GM23338 (cell line): ENCODE measurements at regions not wholly inside any gene's neighbourhood (a gene's known extent, or its start where the extent isn't known, plus 50 kb on each side); places are given as distances from the start of the nearest gene placed in this dataset.

ENCODE experiments used
- ATAC-seq: fragments of 200-7000 bp; cut with Tn5 transposase; 3 replicates; pipeline ENCODE4 v1.9.1; 2020
- DNase-seq: peaks from one replicate; pipeline ENCODE4 v3.0.0-alpha.2; 2015; ENCODE audit warnings: low spot score
- H2AFZ ChIP-seq: fragments of 200-600 bp; sonication (generic); 2 replicates; pipeline ENCODE4 v1.8.0; 2016; ENCODE audit warnings: antibody characterized with exemption, mild to moderate bottlenecking, moderate library complexity
- H3F3A ChIP-seq: fragments of 200-600 bp; sonication (generic); replicated peaks from 2 replicates; pipeline ENCODE4 v1.8.0; 2017; ENCODE audit warnings: antibody characterized with exemption, mixed run types, low read depth
- H3K27ac ChIP-seq: fragments of 200-600 bp; sonication (generic); 2 replicates; pipeline ENCODE4 v1.6.1; 2016; ENCODE audit warnings: low read depth
- H3K27me3 ChIP-seq: fragments of 200-600 bp; sonication (generic); 2 replicates; pipeline ENCODE4 v1.8.0; 2016; ENCODE audit warnings: mild to moderate bottlenecking, mixed run types, moderate library complexity; ENCODE audit not compliant: insufficient read depth
- H3K36me3 ChIP-seq: fragments of 200-600 bp; sonication (generic); 2 replicates; pipeline ENCODE4 v1.8.0; 2016; ENCODE audit warnings: mild to moderate bottlenecking; ENCODE audit not compliant: insufficient read depth
- H3K4me1 ChIP-seq: fragments of 200-600 bp; sonication (generic); 2 replicates; pipeline ENCODE4 v1.8.0; 2016; ENCODE audit warnings: mild to moderate bottlenecking, moderate library complexity; ENCODE audit not compliant: insufficient read depth
- H3K4me2 ChIP-seq: fragments of 200-600 bp; sonication (generic); 2 replicates; pipeline ENCODE4 v1.7.1; 2017; ENCODE audit warnings: mixed run types
- H3K4me3 ChIP-seq: fragments of 200-600 bp; sonication (generic); 2 replicates; pipeline ENCODE4 v1.6.1; 2016; ENCODE audit warnings: mixed run types
- H3K79me2 ChIP-seq: fragments of 200-600 bp; sonication (generic); replicated peaks from 2 replicates; pipeline ENCODE4 v1.8.0; 2017; ENCODE audit warnings: mild to moderate bottlenecking; ENCODE audit not compliant: insufficient read depth
- H3K9me2 ChIP-seq: fragments of 200-600 bp; sonication (generic); 2 replicates; pipeline ENCODE4 v1.8.0; 2017; ENCODE audit not compliant: insufficient read depth
- H4K20me1 ChIP-seq: fragments of 200-600 bp; sonication (generic); replicated peaks from 2 replicates; pipeline ENCODE4 v1.8.0; 2017; ENCODE audit warnings: mild to moderate bottlenecking; ENCODE audit not compliant: insufficient read depth
- H3K27ac Mint-ChIP-seq: 2 replicates; pipeline ENCODE4 v1.8.0; 2020; ENCODE audit warnings: inconsistent platforms, mild to moderate bottlenecking, moderate library complexity, mixed read lengths
- H3K27me3 Mint-ChIP-seq: 3 replicates; pipeline ENCODE4 v1.8.0; 2022; ENCODE audit warnings: low read depth, mild to moderate bottlenecking, moderate library complexity, mixed read lengths, inconsistent platforms; ENCODE audit not compliant: insufficient read depth, poor library complexity
- H3K36me3 Mint-ChIP-seq: 3 replicates; pipeline ENCODE4 v1.8.0; 2021; ENCODE audit warnings: low read depth, mild to moderate bottlenecking, inconsistent platforms, moderate library complexity, mixed read lengths
- H3K4me1 Mint-ChIP-seq: 3 replicates; pipeline ENCODE4 v1.8.0; 2020; ENCODE audit warnings: mild to moderate bottlenecking, inconsistent platforms, mixed read lengths
- H3K4me3 Mint-ChIP-seq: 3 replicates; pipeline ENCODE4 v1.8.0; 2021; ENCODE audit warnings: moderate library complexity, mild to moderate bottlenecking, inconsistent platforms, mixed read lengths
- H3K9me3 Mint-ChIP-seq: 3 replicates; pipeline ENCODE4 v1.8.0; 2020; ENCODE audit warnings: moderate library complexity, mild to moderate bottlenecking, inconsistent platforms, mixed read lengths
- CREB1 ChIP-seq: fragments of 250-450 bp; sonication (Bioruptor Pico); IDR thresholded peaks from 2 replicates; pipeline ENCODE4 v1.5.0; 2020; ENCODE audit warnings: low read depth, mild to moderate bottlenecking, moderate library complexity
- EZH2 ChIP-seq: fragments of 200-600 bp; sonication (generic); IDR thresholded peaks from one replicate; pipeline ENCODE4 v1.8.0; 2017; ENCODE audit warnings: antibody characterized with exemption, mild to moderate bottlenecking, low read depth; ENCODE audit not compliant: unreplicated experiment
- EZH2phosphoT487 ChIP-seq: fragments of 200-600 bp; sonication (generic); IDR thresholded peaks from one replicate; pipeline ENCODE4 v1.8.1; 2018; ENCODE audit warnings: antibody characterized with exemption; ENCODE audit not compliant: unreplicated experiment
- NANOG ChIP-seq: IDR thresholded peaks from 2 replicates; pipeline ENCODE4 v1.6.1; 2016; ENCODE audit warnings: antibody characterized with exemption, borderline replicate concordance
- POLR2AphosphoS5 ChIP-seq: IDR thresholded peaks from 2 replicates; pipeline ENCODE4 v1.6.1; 2016; ENCODE audit warnings: antibody characterized with exemption, low read depth
- STAT1 ChIP-seq: IDR thresholded peaks from one replicate; pipeline ENCODE4 v1.6.1; 2016; ENCODE audit warnings: antibody characterized with exemption; ENCODE audit not compliant: unreplicated experiment
- ZNF114 ChIP-seq: fragments of 250-450 bp; sonication (Bioruptor Pico); IDR thresholded peaks from 2 replicates; pipeline ENCODE4 v1.5.0; 2020; ENCODE audit warnings: mild to moderate bottlenecking, moderate library complexity
- ZNF331 ChIP-seq: fragments of 250-450 bp; sonication (Bioruptor Pico); IDR thresholded peaks from 2 replicates; pipeline ENCODE4 v1.5.0; 2020; ENCODE audit warnings: low read depth, mild to moderate bottlenecking, moderate library complexity
- TF ChIP-seq, protein P1 (sequence below): IDR thresholded peaks from one replicate; pipeline ENCODE4 v1.6.1; 2018; ENCODE audit warnings: antibody characterized with exemption; ENCODE audit not compliant: unreplicated experiment
- TF ChIP-seq, protein P2 (sequence below): IDR thresholded peaks from 2 replicates; pipeline ENCODE4 v1.6.1; 2016; ENCODE audit warnings: antibody characterized with exemption
- TF ChIP-seq, protein P3 (sequence below), 2 experiments: fragments of 200-600 bp in 1 of 2; sonication (generic) in 1 of 2; conservative IDR thresholded peaks; 2 replicates each; pipeline versions ENCODE4 v1.5.1 to v1.6.1; 2016 to 2017; ENCODE audit warnings: antibody characterized with exemption in 2 of 2, low read depth in 2 of 2, mild to moderate bottlenecking in 2 of 2, moderate library complexity in 1 of 2

DNA sequence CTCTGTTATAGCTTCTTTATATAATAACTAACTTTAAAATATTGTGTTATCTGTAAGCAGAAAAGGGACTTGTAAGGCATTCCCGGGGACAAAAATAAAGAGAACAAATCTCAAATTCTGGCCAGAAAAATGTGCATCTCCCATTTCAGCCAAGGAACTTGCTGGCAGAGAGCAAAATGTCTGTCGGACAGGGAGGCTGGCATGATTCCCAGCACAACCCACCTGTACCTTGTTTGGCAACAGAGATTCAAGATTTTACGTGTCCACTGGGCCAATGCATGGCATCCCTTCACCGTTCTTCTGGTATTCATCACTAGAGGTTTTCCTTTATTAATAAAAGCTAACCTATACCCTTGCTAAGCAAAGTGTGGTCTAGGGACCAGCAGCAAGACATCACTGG lies 566.6 kb downstream of the PSAT1 start (continued):
- TF ChIP-seq, protein P1, sequence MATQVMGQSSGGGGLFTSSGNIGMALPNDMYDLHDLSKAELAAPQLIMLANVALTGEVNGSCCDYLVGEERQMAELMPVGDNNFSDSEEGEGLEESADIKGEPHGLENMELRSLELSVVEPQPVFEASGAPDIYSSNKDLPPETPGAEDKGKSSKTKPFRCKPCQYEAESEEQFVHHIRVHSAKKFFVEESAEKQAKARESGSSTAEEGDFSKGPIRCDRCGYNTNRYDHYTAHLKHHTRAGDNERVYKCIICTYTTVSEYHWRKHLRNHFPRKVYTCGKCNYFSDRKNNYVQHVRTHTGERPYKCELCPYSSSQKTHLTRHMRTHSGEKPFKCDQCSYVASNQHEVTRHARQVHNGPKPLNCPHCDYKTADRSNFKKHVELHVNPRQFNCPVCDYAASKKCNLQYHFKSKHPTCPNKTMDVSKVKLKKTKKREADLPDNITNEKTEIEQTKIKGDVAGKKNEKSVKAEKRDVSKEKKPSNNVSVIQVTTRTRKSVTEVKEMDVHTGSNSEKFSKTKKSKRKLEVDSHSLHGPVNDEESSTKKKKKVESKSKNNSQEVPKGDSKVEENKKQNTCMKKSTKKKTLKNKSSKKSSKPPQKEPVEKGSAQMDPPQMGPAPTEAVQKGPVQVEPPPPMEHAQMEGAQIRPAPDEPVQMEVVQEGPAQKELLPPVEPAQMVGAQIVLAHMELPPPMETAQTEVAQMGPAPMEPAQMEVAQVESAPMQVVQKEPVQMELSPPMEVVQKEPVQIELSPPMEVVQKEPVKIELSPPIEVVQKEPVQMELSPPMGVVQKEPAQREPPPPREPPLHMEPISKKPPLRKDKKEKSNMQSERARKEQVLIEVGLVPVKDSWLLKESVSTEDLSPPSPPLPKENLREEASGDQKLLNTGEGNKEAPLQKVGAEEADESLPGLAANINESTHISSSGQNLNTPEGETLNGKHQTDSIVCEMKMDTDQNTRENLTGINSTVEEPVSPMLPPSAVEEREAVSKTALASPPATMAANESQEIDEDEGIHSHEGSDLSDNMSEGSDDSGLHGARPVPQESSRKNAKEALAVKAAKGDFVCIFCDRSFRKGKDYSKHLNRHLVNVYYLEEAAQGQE = no peak
- TF ChIP-seq POLR2AphosphoS5 (no peak), EZH2 (no peak), ZNF114 (no peak), EZH2phosphoT487 (no peak), NANOG (no peak), ZNF331 (CRISPR knock-in tag) (no peak)
- TF ChIP-seq, protein P2, sequence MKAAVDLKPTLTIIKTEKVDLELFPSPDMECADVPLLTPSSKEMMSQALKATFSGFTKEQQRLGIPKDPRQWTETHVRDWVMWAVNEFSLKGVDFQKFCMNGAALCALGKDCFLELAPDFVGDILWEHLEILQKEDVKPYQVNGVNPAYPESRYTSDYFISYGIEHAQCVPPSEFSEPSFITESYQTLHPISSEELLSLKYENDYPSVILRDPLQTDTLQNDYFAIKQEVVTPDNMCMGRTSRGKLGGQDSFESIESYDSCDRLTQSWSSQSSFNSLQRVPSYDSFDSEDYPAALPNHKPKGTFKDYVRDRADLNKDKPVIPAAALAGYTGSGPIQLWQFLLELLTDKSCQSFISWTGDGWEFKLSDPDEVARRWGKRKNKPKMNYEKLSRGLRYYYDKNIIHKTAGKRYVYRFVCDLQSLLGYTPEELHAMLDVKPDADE = no peak

DNA sequence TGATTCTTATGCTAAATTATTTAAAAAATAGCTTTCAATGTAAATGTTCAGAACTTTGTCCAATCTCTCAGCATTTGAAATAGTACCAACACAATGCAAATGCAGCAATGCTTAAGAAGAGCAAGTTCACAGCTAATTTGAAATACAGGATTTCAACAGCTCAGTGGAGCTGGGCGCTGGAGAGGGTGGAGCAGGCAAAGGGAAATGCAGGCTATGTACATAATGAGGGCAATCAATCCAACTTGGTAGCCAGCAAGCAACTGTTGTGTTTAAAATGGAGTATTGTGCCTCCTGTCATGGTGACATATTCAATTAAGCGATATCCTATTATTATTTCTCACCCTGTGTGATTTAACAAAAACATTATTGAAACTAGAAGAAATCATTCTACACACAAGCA lies 568.8 kb downstream of the PSAT1 start:
- Mint-ChIP-seq H3K27ac (peak overlapping the region; percentile 62; the same call in 1 of the 2 replicates), H3K4me3 (no peak overlapping the region), H3K36me3 (no peaks in the 10 kb centered on the region), H3K27me3 (no peaks in the 10 kb centered on the region), H3K4me1 (peaks cover 9% of the 10 kb centered on the region; the same call in 2 of the 3 replicates), H3K9me3 (no peaks in the 10 kb centered on the region)
- H3K79me2 ChIP-seq = no peaks in the 10 kb centered on the region
- no peak for DNase-seq
- H3K27me3 ChIP-seq = no peaks in the 10 kb centered on the region
- no peak overlapping the region for H2AFZ ChIP-seq
- H3K4me3 ChIP-seq = no peak overlapping the region
- ATAC-seq = no peak
- no peak overlapping the region for H3K27ac ChIP-seq
- H3K4me2 ChIP-seq = no peak overlapping the region
- 0 out of 2 replicates have a peak, but pooled peaks cover 4% of the 10 kb centered on the region for H3K4me1 ChIP-seq
- no peaks in the 10 kb centered on the region; the same call in 1 of the 2 replicates for H3K9me2 ChIP-seq
- H4K20me1 ChIP-seq = no peaks in the 10 kb centered on the region
- no peaks in the 10 kb centered on the region for H3K36me3 ChIP-seq
- H3F3A ChIP-seq = no peaks in the 10 kb centered on the region
- TF ChIP-seq POLR2AphosphoS5 (no peak), STAT1 (no peak), NANOG (no peak), ZNF114 (no peak), EZH2phosphoT487 (no peak), CREB1 (CRISPR knock-in tag) (no peak), ZNF331 (CRISPR knock-in tag) (no peak)
- TF ChIP-seq, protein P3, sequence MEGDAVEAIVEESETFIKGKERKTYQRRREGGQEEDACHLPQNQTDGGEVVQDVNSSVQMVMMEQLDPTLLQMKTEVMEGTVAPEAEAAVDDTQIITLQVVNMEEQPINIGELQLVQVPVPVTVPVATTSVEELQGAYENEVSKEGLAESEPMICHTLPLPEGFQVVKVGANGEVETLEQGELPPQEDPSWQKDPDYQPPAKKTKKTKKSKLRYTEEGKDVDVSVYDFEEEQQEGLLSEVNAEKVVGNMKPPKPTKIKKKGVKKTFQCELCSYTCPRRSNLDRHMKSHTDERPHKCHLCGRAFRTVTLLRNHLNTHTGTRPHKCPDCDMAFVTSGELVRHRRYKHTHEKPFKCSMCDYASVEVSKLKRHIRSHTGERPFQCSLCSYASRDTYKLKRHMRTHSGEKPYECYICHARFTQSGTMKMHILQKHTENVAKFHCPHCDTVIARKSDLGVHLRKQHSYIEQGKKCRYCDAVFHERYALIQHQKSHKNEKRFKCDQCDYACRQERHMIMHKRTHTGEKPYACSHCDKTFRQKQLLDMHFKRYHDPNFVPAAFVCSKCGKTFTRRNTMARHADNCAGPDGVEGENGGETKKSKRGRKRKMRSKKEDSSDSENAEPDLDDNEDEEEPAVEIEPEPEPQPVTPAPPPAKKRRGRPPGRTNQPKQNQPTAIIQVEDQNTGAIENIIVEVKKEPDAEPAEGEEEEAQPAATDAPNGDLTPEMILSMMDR (conservative IDR thresholded peaks at IDR 0.05; ENCODE audit: low read depth in 2 of 2) = no peak
- TF ChIP-seq, protein P2 = no peak
